ACC112 (cell line): ENCODE measurements at regions not wholly inside any gene's neighbourhood (a gene's known extent, or its start where the extent isn't known, plus 50 kb on each side); places are given as distances from the start of the nearest gene placed in this dataset.

Source experiments
- H2AFZ ChIP-seq: fragments of 200-600 bp; sonication (generic); one replicate; pipeline ENCODE4 v1.6.0; 2017; ENCODE audit warnings: antibody characterized with exemption, low read length; ENCODE audit not compliant: unreplicated experiment
- H3K27ac ChIP-seq: fragments of 200-600 bp; sonication (generic); 2 replicates; pipeline ENCODE4 v1.5.1; 2014; ENCODE audit warnings: low read depth, mild to moderate bottlenecking, antibody characterized with exemption, low read length, moderate library complexity
- H3K27me3 ChIP-seq: fragments of 200-600 bp; sonication (generic); 2 replicates; pipeline ENCODE4 v1.6.1; 2014; ENCODE audit warnings: mild to moderate bottlenecking, antibody characterized with exemption, low read length, moderate library complexity, mixed read lengths; ENCODE audit not compliant: insufficient read depth
- H3K36me3 ChIP-seq: fragments of 200-600 bp; sonication (generic); 2 replicates; pipeline ENCODE4 v1.6.1; 2016; ENCODE audit warnings: mild to moderate bottlenecking, antibody characterized with exemption, low read length, moderate library complexity, mixed read lengths; ENCODE audit not compliant: insufficient read depth
- H3K4me1 ChIP-seq: fragments of 200-600 bp; sonication (generic); one replicate; pipeline ENCODE4 v1.6.1; 2016; ENCODE audit warnings: low read length, mixed read lengths; ENCODE audit not compliant: insufficient read depth, unreplicated experiment, control insufficient read depth
- H3K4me3 ChIP-seq: fragments of 200-600 bp; sonication (generic); 2 replicates; pipeline ENCODE4 v1.5.1; 2014; ENCODE audit warnings: mild to moderate bottlenecking, low read depth, low read length
- H3K79me2 ChIP-seq: fragments of 200-600 bp; sonication (generic); one replicate; pipeline ENCODE4 v1.6.0; 2016; ENCODE audit warnings: low read length; ENCODE audit not compliant: control insufficient read depth, unreplicated experiment, insufficient read depth

DNA sequence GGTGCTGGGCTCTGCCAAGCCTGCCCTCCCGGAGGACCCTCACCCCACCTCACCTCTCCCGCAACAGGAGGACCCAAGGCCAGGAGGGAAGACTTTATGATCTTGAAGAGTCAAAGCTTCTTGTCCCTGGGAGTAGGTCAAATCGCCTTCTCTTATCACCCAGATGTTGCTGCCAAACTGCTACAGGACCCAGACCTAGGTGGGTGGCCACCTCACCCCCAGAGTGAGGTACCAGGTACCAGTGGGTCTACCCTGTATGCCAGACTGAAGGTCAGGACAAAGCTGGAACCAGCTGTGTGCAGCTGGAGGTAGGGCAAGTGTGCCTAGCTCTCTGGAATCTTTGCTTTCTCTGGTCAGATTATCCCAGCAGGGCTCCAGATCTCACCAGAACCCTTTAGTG lies 197.2 kb downstream of the ZFP36L2 start:
- no peaks in the 10 kb centered on the region for H3K79me2 ChIP-seq
- no peak overlapping the region for H2AFZ ChIP-seq
- no peaks in the 10 kb centered on the region for H3K4me1 ChIP-seq
- H3K27ac ChIP-seq = no peak overlapping the region
- H3K36me3 ChIP-seq = no peaks in the 10 kb centered on the region
- H3K27me3 ChIP-seq = no peaks in the 10 kb centered on the region
- no peak overlapping the region for H3K4me3 ChIP-seq

GRCh38 chr2:43028188-43028587 lies 198.2 kb downstream of the ZFP36L2 start:
- Histone ChIP-seq H3K27ac (no peak overlapping the region), H3K36me3 (no peaks in the 10 kb centered on the region), H3K79me2 (no peaks in the 10 kb centered on the region), H3K27me3 (no peaks in the 10 kb centered on the region), H2AFZ (no peak overlapping the region), H3K4me3 (no peak overlapping the region), H3K4me1 (no peaks in the 10 kb centered on the region)

- Histone ChIP-seq H3K27ac (no peak overlapping the region), H3K27me3 (no peaks in the 10 kb centered on the region), H2AFZ (no peak overlapping the region), H3K36me3 (no peaks in the 10 kb centered on the region), H3K4me3 (no peak overlapping the region), H3K79me2 (no peaks in the 10 kb centered on the region), H3K4me1 (no peaks in the 10 kb centered on the region)
Measured at GRCh38 chr2:43027097-43027873, 199.1 kb downstream of the ZFP36L2 start.

DNA sequence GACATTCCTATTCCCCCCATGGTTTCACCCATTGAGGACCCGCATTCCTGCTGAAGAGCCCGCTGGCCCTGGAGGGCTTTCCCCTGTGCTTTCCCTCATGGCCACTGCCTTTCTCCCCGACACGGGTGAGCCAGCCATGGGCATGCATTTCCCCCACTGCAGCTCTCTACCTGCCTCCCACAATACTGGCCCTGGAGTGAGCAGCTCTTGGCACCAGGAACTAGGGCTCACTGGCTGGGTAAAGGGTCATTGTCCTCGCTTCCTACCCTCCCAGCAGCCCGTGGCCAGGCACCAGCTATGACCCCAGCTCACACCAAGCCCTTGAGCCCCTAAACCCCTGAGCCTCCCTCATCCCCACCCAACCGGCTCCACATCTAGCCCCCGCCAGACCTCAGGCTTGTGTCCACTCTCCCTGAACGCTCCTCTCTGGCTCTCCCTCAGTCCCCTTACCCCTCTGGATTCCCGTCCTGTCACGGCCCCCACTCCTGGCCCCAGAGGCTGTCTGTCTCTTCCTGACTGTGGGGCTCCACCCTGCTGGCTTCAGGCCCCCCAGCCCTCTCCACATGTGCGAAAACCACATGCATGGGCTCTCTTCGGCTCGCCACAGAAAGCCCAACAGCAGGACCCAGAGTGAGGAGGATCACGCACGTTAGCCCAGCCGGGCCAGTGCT lies 199.8 kb downstream of the ZFP36L2 start:
- Histone ChIP-seq H3K79me2 (no peaks in the 10 kb centered on the region), H3K27ac (no peak overlapping the region), H3K36me3 (no peaks in the 10 kb centered on the region), H3K4me1 (no peaks in the 10 kb centered on the region), H3K4me3 (no peak overlapping the region), H2AFZ (no peak overlapping the region), H3K27me3 (no peaks in the 10 kb centered on the region)

DNA sequence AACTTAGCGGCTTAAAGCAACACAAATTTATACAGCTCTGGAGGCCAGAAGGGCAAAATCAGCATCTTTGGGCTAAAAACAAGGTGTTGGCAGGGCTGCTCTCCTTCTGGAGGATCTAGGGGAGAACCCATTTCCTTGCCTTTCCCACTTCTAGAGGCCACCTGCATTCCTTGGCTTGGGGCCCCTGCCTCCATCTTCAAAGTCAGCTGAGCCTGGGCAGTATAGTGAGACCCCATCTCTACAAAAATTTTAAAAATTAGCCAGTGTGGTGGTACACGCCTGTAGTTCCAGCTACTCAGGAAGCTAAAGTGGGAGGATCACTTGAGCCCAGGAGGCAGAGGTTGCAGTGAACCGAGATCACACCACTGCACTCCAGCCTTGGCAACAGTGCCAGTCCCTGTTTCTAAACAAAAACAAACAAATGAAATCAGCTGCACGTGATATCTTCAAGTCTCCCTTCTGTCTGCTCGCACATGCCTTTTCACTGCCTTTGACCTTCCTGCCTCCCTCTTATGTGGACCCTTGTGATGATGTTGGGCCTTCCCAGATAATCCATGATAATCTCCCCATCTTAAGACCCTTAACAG lies 200.6 kb downstream of the ZFP36L2 start:
- no peaks in the 10 kb centered on the region for H3K36me3 ChIP-seq
- no peak overlapping the region for H3K4me3 ChIP-seq
- no peaks in the 10 kb centered on the region for H3K4me1 ChIP-seq
- no peak overlapping the region for H2AFZ ChIP-seq
- no peaks in the 10 kb centered on the region for H3K79me2 ChIP-seq
- H3K27me3 ChIP-seq = no peaks in the 10 kb centered on the region
- no peak overlapping the region for H3K27ac ChIP-seq

DNA sequence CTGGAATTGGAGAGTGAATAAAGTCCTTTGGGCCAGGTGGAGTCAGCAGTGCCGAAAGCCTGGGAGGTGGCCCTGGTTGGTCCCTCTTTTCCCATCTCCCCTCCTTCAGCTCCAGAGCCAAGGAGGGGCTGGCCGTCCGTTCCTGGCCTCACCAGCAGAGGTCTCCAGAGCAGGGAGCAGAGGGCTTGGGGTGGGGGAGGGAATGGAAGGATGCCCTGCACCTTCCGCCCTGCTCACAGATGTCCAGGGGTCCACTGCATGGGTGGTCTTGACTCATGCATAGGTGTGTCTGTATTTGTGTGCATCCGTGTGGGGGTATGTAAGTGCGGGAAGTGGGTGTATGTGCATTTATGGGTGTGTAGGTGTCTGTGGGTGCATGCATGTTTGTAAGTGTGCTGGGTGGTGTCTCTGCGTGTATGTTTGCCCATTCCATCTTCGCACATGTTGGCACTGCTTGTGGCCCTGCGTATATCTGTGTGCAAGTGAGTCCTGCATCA lies 201.8 kb downstream of the ZFP36L2 start:
- no peaks in the 10 kb centered on the region for H3K79me2 ChIP-seq
- no peak overlapping the region for H2AFZ ChIP-seq
- H3K36me3 ChIP-seq = no peaks in the 10 kb centered on the region
- H3K27me3 ChIP-seq = no peaks in the 10 kb centered on the region
- no peaks in the 10 kb centered on the region for H3K4me1 ChIP-seq
- H3K27ac ChIP-seq = no peak overlapping the region
- no peak overlapping the region for H3K4me3 ChIP-seq

- Histone ChIP-seq H3K4me1 (no peaks in the 10 kb centered on the region), H2AFZ (no peak overlapping the region), H3K27ac (no peak overlapping the region)
Measured at GRCh38 chr2:43023791-43024514, 202.5 kb downstream of the ZFP36L2 start.

DNA sequence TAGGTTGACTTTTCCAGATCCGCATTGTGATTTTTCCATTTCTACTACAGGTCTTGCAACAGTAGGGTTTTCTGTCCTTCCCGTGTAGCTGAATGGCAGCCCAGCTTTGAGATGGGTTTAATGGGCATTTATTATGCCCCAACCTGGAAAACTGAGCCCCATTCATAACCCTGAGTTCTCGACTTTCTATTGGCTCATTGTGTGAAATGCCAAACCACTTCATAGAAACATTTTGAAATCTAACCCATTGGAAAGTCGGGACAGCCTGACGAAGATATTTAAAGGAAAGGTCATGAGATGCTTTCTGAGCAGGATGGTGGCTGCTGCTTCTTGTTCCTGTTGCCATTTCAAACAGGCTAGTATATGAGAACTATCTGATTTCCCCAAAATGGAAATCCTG lies 203.5 kb downstream of the ZFP36L2 start:
- no peaks in the 10 kb centered on the region for H3K79me2 ChIP-seq

More at GRCh38 chr2:43023791-43024514, 202.5 kb downstream of the ZFP36L2 start:
- Histone ChIP-seq H3K4me3 (no peak overlapping the region), H3K36me3 (no peaks in the 10 kb centered on the region), H3K27me3 (no peaks in the 10 kb centered on the region), H3K79me2 (no peaks in the 10 kb centered on the region)

DNA sequence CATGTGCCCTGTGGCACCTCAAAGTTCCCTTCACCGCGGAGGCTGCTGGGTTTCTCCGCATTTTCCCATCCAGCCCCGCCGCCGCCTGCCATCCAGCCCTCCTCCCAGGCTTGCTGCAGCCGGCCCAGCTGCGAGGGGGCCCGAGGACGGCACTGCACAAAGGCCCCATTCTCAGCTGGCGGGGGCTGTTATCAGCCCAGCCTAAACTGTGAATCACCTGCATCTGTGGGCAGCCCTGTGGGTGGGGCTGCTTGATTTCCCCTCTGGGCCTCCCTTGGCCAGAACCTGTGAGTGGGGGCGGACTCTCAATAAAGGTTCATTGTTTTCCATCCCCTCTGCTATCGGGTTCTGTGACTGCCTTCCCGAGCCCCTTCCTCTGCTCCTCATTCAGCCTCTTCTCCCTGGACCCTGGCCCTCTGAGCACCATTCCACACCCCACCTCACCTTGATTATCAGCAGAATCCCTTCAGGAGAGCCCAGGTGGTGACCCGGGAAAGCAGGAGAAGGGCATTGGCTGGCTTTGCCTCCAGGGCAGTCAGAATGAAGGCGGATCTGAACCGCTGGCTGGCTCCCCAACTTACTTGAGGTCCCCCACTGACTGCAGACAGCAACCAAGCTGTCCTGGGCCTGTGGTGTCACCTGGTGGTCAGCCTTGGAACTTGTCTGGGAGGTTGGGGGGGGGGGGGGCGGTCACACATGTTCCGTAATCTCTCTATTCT lies 204.5 kb downstream of the ZFP36L2 start:
- Histone ChIP-seq H3K79me2 (no peaks in the 10 kb centered on the region), H3K27me3 (no peaks in the 10 kb centered on the region), H3K4me1 (peaks cover 10% of the 10 kb centered on the region), H3K27ac (no peak overlapping the region), H3K4me3 (no peak overlapping the region), H3K36me3 (no peaks in the 10 kb centered on the region), H2AFZ (no peak overlapping the region)

More for the DNA sequence above, 203.5 kb downstream of the ZFP36L2 start:
- H3K27ac ChIP-seq = no peak overlapping the region
- H3K4me1 ChIP-seq = peaks cover 9% of the 10 kb centered on the region
- H3K36me3 ChIP-seq = no peaks in the 10 kb centered on the region
- H3K27me3 ChIP-seq = no peaks in the 10 kb centered on the region
- no peak overlapping the region for H3K4me3 ChIP-seq
- H2AFZ ChIP-seq = no peak overlapping the region
